Vagina (tissue), 2 donors: ENCODE measurements at regions not wholly inside any gene's neighbourhood (a gene's known extent, or its start where the extent isn't known, plus 50 kb on each side); places are given as distances from the start of the nearest gene placed in this dataset.

ENCODE experiments used
- POLR2A ChIP-seq, 2 donors: fragments of 450-650 bp; IDR thresholded peaks; one replicate each; pipeline ENCODE4 v1.6.1; 2017; ENCODE audit warnings: antibody characterized with exemption in 2 of 2, mild to moderate bottlenecking in 2 of 2, moderate library complexity in 2 of 2
- POLR2AphosphoS5 ChIP-seq, 2 donors: sonication (generic); formaldehyde crosslinking; IDR thresholded peaks; one replicate each; pipeline ENCODE4 v1.9.0; 2017; ENCODE audit warnings: antibody characterized with exemption in 2 of 2, mild to moderate bottlenecking in 2 of 2, low read depth in 1 of 2; ENCODE audit not compliant: insufficient read depth in 1 of 2
- TF ChIP-seq, protein P1 (sequence below), 3 experiments: fragments of 450-650 bp in 2 of 3; fragments of 200-600 bp in 1 of 3; sonication (generic) in 1 of 3; IDR thresholded peaks; one replicate each; pipeline ENCODE4 v1.5.1; 2017 to 2019; ENCODE audit warnings: antibody characterized with exemption in 3 of 3, mild to moderate bottlenecking in 2 of 3, moderate library complexity in 2 of 3

DNA sequence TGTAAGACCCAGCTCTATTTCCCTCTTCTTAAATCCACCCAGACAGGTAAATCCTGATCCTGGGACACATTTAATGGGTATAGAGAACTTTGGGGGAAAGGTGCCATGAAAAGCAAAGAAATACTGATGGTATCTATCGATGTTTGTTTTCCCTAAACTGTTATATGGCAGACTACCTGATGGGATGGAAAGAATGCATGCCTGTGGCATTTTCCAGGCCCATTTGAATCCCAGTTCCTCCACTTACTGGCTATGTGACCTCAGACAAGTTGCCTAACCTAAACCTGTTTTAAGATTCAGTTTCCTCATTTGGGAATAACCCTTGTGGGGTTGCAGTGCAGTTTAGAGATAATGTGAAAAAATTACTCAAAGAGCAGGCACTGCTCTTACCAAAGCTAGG, 404.5 kb downstream of the FUT8 start:
- TF ChIP-seq POLR2A (IDR thresholded peaks at IDR 0.05) (no peak), POLR2AphosphoS5 (IDR thresholded peaks at IDR 0.05; ENCODE audit: insufficient read depth in 1 of 2, low read depth in 1 of 2) (no peak)
- TF ChIP-seq, protein P1, sequence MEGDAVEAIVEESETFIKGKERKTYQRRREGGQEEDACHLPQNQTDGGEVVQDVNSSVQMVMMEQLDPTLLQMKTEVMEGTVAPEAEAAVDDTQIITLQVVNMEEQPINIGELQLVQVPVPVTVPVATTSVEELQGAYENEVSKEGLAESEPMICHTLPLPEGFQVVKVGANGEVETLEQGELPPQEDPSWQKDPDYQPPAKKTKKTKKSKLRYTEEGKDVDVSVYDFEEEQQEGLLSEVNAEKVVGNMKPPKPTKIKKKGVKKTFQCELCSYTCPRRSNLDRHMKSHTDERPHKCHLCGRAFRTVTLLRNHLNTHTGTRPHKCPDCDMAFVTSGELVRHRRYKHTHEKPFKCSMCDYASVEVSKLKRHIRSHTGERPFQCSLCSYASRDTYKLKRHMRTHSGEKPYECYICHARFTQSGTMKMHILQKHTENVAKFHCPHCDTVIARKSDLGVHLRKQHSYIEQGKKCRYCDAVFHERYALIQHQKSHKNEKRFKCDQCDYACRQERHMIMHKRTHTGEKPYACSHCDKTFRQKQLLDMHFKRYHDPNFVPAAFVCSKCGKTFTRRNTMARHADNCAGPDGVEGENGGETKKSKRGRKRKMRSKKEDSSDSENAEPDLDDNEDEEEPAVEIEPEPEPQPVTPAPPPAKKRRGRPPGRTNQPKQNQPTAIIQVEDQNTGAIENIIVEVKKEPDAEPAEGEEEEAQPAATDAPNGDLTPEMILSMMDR (IDR thresholded peaks at IDR 0.05): no peak
